Neuron (in vitro differentiated cells): ENCODE measurements at regions not wholly inside any gene's neighbourhood (a gene's known extent, or its start where the extent isn't known, plus 50 kb on each side); places are given as distances from the start of the nearest gene placed in this dataset.
A peak's percentile ranks its signal among the peaks of the same experiment; 100 is the strongest.

Experiments
- H2AFZ ChIP-seq: one replicate; pipeline ENCODE4 v1.6.1; 2013; ENCODE audit warnings: low read depth, mild to moderate bottlenecking, inconsistent platforms, low read length, moderate library complexity
- H3K27me3 ChIP-seq: one replicate; pipeline ENCODE4 v1.6.1; 2013; ENCODE audit warnings: low read length; ENCODE audit not compliant: insufficient read depth
- H3K36me3 ChIP-seq: one replicate; pipeline ENCODE4 v1.6.1; 2013; ENCODE audit warnings: low read length; ENCODE audit not compliant: insufficient read depth
- H3K4me1 ChIP-seq: one replicate; pipeline ENCODE4 v1.6.1; 2013; ENCODE audit warnings: low read length; ENCODE audit not compliant: insufficient read depth
- H3K4me3 ChIP-seq: 2 replicates; pipeline ENCODE4 v1.5.1; 2013; ENCODE audit warnings: mild to moderate bottlenecking, low read length, moderate library complexity
- H3K9me3 ChIP-seq: one replicate; pipeline ENCODE4 v1.6.1; 2013; ENCODE audit warnings: low read length

DNA sequence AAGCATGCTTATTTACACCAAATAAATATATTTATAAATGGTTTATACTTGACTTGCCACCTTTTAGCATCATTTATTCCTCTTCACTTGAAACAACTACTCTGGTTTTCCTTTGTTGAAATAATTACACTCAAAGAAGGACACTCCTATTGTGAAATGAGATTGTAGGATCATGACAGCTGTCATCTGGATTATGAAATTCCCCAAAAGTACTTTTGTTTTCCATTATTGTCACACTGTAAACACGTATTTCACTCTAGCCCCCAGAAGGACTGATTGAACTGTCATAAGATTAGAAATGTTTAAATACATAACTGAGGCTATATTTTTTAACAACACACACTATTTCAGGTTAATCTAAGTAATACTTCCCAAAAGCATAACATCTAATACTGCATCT lies 593.8 kb downstream of the LRRIQ3 start:
- Histone ChIP-seq H3K9me3 (peaks cover 7% of the 10 kb centered on the region), H3K4me1 (peaks cover 8% of the 10 kb centered on the region), H3K27me3 (no peaks in the 10 kb centered on the region), H3K36me3 (no peaks in the 10 kb centered on the region), H3K4me3 (no peak overlapping the region), H2AFZ (peak overlapping the region; percentile 5)

DNA sequence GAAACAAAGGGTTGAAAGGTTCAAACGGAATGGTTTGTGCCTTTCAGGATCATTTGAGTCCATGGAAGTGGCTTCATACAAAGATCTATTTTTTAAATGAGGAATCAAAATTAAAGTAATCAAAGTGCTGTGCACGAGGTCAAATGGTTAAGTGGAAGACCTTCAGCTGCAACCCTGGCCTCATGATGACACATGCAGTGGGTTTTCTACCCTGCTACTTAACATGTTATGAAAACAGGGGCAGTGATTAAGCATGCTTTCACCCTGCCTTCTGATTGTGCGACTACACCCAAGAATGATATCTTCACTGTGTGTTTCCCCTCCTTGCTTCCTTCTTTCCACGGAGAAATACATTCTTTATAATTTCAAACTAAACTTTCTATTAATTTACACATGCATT lies 604.2 kb downstream of the LRRIQ3 start:
- Histone ChIP-seq H2AFZ (peak overlapping the region; percentile 58), H3K27me3 (no peaks in the 10 kb centered on the region), H3K4me1 (peaks cover 8% of the 10 kb centered on the region), H3K4me3 (no peak overlapping the region), H3K36me3 (no peaks in the 10 kb centered on the region), H3K9me3 (no peaks in the 10 kb centered on the region)

DNA sequence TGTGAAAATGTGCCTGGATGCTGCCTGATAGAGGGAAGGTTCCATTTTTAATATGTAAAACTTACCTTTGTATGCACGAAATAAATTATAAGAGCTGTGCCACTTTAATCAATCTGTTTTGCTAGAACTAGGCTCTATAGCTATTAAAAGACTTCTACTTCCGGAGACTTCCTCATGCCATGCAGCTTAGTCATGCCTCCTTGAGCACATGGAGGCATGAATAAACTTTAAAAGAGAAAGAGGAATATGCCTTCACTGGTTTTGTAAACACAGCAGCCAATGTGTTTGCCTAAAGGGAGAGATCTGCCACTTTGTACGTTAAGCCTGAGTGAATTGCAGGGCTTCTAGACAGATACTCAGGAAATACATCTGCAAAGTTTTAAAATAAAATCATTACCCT lies 604.6 kb downstream of the LRRIQ3 start:
- peaks cover 8% of the 10 kb centered on the region for H3K4me1 ChIP-seq
- H3K9me3 ChIP-seq: no peaks in the 10 kb centered on the region
- H3K27me3 ChIP-seq: no peaks in the 10 kb centered on the region
- peak overlapping the region; percentile 58 for H2AFZ ChIP-seq
- no peak overlapping the region for H3K4me3 ChIP-seq
- H3K36me3 ChIP-seq: no peaks in the 10 kb centered on the region

DNA sequence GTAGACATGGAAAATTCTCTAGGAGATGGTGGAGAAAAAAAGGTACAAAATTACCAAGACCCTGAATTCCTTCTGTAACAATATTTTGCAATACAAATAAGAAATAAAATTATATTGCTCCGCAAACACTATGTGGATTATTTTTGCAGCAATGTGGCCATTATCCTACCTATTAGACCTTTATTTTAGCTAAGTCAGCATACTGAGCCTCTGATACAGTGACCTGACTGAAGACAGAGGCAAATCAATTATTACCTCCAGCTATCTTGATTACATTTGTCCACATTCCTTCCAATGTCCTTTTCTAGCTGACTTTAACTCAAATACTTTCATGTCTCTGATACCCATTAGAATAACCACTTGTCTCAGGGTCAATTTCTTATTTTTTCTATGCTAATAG lies 610.9 kb downstream of the LRRIQ3 start:
- Histone ChIP-seq H3K36me3 (no peaks in the 10 kb centered on the region), H2AFZ (no peak overlapping the region), H3K27me3 (no peaks in the 10 kb centered on the region), H3K4me1 (no peaks in the 10 kb centered on the region), H3K4me3 (no peak overlapping the region), H3K9me3 (no peaks in the 10 kb centered on the region)

DNA sequence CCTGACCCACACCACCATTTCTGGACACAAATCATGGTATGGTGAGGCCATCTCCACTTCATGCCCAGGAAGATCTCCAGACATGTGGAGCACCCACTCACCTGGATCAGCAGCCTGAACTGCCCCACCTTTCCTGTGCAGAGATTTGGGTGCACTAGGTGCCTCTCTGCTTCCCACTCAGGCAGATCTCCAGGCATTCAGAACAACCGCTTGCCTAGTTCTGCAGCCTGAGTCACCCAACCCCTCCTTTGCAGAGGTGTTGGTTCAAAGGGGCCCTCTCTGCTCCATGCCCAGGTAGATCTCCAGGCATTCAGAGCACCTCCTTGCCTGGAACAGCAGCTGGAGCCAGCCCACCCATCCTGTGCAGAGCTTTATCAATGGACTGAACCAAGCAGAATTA lies 620.8 kb downstream of the LRRIQ3 start:
- no peaks in the 10 kb centered on the region for H3K9me3 ChIP-seq
- no peaks in the 10 kb centered on the region for H3K36me3 ChIP-seq
- no peak overlapping the region for H2AFZ ChIP-seq
- H3K4me3 ChIP-seq: no peak overlapping the region
- peaks cover 6% of the 10 kb centered on the region for H3K4me1 ChIP-seq
- no peaks in the 10 kb centered on the region for H3K27me3 ChIP-seq

DNA sequence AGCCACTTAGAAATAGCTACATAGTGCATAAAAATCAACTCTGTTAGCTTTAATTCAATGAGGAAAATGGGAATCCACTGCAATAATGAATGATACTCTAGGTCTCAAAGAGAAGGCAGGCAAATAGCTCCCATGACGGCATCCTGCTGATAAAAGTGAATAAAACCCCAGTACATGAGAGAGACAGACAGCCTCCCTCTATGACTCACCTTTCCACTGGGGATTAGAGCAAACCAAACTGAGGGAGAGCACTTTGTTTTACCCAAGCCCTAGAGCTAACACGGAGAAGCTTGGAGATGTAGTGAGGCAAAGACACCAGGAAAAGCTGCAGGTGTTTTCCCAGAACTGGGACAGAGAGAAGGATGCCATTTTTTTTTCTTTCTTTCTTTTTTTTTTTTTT lies 621.9 kb downstream of the LRRIQ3 start:
- H3K36me3 ChIP-seq: no peaks in the 10 kb centered on the region

DNA sequence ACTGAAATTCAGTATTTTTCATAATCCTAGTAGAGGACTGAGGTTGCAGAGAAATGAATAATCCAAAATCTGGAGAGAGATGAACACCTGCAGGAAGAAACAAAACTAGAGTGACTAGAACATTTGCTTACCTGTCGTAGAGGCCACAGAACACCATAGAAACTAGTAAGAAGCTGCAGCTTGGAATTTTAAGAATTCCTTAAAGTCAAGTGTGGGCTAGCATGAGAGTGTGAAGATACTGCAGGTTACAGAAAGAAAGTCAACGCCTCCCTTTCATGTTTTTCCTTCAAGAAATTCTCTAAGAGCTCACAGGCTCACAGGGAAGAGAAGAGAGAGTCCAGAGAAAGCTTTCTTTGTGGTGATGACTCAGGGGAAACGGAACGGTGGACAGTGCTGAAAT lies 633.7 kb downstream of the LRRIQ3 start:
- Histone ChIP-seq H2AFZ (no peak overlapping the region), H3K36me3 (no peaks in the 10 kb centered on the region), H3K4me1 (peaks cover 6% of the 10 kb centered on the region), H3K4me3 (no peak overlapping the region), H3K9me3 (no peaks in the 10 kb centered on the region), H3K27me3 (no peaks in the 10 kb centered on the region)

More for the DNA sequence above, 621.9 kb downstream of the LRRIQ3 start:
- Histone ChIP-seq H3K9me3 (no peaks in the 10 kb centered on the region), H3K4me1 (peaks cover 6% of the 10 kb centered on the region), H2AFZ (no peak overlapping the region), H3K4me3 (no peak overlapping the region), H3K27me3 (no peaks in the 10 kb centered on the region)

DNA sequence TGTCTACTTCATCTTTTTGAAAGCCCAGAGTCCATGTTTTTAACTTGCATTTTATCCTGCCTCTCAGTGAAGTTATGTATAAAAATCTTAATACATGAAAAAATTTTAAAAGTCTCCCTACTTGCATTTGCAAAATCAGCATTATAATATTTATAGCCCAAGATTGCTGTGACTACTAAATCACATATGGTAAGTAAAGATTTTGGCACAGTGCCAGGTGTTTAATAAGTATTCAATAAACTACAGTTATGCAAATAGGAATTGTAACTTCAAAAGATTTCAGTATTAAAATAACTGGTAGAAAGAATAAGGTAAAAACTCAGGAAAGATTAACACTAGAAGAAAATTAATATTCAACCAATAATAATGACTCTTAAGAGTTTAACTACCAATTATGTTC lies 641.7 kb downstream of the LRRIQ3 start:
- Histone ChIP-seq H3K36me3 (no peaks in the 10 kb centered on the region), H3K4me1 (no peaks in the 10 kb centered on the region), H3K4me3 (no peak overlapping the region), H3K9me3 (peaks cover 4% of the 10 kb centered on the region), H3K27me3 (no peaks in the 10 kb centered on the region), H2AFZ (no peak overlapping the region)

DNA sequence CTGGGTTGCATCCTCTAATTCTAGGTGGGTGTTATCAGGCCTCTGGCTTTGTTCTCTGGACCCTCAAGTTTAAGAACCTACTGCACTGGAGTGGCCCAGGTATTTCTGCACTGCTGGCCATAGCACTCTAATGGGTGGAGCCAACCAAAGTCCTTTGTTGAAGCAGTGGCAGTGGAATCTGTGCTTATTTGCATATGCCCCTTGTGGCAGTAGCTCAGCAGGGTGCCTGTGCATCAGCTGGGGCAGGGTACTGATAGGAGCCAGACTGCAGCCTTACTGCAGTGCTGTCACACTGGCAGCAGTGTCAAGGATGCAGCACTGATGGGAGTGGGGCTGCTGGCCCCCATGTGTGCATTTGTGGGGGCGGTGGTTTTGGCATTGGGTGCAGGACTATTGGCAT lies 660.6 kb downstream of the LRRIQ3 start:
- no peak overlapping the region for H2AFZ ChIP-seq
- no peaks in the 10 kb centered on the region for H3K27me3 ChIP-seq
- H3K4me3 ChIP-seq: no peak overlapping the region
- H3K4me1 ChIP-seq: no peaks in the 10 kb centered on the region
- no peaks in the 10 kb centered on the region for H3K36me3 ChIP-seq
- H3K9me3 ChIP-seq: no peaks in the 10 kb centered on the region

DNA sequence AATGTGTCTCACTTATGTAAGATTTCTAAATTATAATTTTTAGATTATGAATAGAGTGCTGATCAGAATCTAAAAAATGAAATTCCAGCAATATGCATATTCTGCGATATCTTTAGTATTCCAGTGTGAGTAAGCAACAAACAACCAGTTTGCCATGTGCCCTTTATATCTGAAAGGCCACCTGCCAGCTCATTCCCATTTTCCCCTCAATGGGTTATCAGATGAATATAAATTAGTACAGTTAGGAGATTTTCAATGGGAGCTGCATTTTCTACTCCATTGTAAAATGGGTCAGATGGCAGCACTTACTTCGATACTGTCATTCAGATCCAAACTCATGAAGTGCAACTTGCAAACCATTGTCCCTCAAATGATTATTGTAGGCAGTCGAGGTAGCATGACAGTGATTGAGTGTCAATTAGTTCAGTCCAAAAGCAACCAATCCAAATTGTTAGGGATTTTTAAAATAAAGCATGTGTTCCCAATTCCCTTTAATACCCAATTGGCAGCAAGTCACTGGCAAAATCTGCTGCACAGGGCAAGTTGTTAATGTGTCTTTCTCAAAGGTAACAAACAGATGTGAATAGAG lies 680.3 kb downstream of the LRRIQ3 start:
- Histone ChIP-seq H3K9me3 (no peaks in the 10 kb centered on the region), H3K27me3 (no peaks in the 10 kb centered on the region), H2AFZ (no peak overlapping the region), H3K4me1 (no peaks in the 10 kb centered on the region), H3K4me3 (no peak overlapping the region), H3K36me3 (no peaks in the 10 kb centered on the region)

DNA sequence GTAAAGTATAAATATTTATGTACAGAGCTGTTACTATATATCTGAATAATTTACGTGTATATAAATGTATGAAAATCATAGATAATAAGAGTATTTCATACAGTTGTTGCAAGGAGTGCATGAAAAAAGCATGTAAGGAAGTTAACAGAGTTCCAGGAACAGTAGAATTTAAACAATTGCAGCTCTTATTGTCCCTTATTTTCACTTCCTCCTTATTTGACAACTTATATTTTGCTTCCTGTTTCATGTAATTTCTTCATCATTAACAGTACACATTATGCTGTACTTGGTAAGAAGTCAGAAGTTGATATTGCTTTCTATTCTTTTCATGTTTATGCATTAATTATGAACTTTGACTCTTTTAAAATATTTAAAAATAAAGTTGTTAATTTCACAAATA lies 681.5 kb downstream of the LRRIQ3 start:
- Histone ChIP-seq H2AFZ (no peak overlapping the region), H3K4me3 (no peak overlapping the region), H3K36me3 (no peaks in the 10 kb centered on the region), H3K9me3 (no peaks in the 10 kb centered on the region), H3K4me1 (peaks cover 1% of the 10 kb centered on the region), H3K27me3 (no peaks in the 10 kb centered on the region)

DNA sequence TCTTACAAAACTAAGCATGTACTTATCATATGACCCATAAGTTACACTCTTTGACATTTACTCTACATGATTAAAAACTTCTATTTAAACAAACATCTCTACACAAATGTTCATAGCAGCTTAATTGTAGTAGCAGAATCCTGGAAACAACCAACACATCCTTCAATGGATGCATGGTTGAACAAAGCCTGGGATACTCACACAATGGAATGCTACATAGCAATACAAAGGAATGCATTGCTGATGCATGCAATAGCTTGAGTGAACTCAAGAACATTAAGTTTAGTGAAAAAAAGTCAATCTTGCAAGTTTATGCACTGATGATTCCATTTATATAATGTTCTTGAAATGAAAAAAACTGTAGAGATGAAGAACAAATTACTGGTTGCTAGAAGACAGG lies 686.9 kb downstream of the LRRIQ3 start:
- Histone ChIP-seq H3K27me3 (no peaks in the 10 kb centered on the region), H2AFZ (peak overlapping the region; percentile 37), H3K4me1 (peaks cover 8% of the 10 kb centered on the region), H3K9me3 (no peaks in the 10 kb centered on the region), H3K4me3 (no peak overlapping the region), H3K36me3 (no peaks in the 10 kb centered on the region)

DNA sequence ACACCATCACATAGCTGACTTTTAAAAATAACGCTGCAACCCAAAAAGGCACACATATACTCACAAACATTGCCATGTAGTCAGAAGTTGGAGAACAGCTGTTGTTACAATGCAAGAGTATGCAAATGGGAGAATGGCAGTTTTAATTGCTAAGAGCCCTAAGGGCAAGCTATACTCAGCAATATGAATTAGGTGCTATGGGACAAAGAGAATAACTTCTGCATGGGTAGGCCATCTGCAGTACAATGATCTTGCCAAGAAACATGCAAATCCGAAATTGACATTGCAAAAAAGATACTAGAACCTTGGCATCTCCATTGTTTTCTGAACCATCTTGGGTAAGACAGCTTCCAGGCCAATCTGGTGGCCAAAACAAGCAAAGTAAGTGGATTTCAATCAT lies 697.8 kb downstream of the LRRIQ3 start:
- Histone ChIP-seq H3K4me1 (no peaks in the 10 kb centered on the region), H3K9me3 (no peaks in the 10 kb centered on the region), H3K36me3 (no peaks in the 10 kb centered on the region), H3K27me3 (no peaks in the 10 kb centered on the region), H2AFZ (no peak overlapping the region), H3K4me3 (no peak overlapping the region)

DNA sequence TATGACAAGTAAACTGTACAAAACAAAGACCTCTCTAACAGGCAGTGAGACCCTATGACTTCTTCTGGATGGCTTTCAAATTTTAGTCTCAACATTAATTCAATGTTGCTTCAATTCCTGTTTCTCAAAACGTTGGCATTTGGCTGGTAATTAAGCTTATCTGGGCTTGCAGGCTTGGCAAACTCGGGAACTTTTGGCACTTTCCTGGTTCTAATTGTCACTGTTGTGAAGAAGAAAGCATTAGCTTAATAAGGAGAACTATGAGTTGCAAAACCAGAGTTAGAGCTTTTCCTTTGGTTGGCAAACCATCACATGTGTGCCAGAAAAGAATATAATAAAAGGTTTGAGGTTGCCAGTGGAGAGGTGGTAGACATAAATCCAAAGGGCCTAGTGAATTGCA lies 698.3 kb downstream of the LRRIQ3 start:
- Histone ChIP-seq H3K4me1 (no peaks in the 10 kb centered on the region), H3K9me3 (no peaks in the 10 kb centered on the region), H3K27me3 (no peaks in the 10 kb centered on the region), H3K4me3 (no peak overlapping the region), H3K36me3 (no peaks in the 10 kb centered on the region), H2AFZ (no peak overlapping the region)
